GM19467 (cell line): ENCODE measurements at regions not wholly inside any gene's neighbourhood (a gene's known extent, or its start where the extent isn't known, plus 50 kb on each side); places are given as distances from the start of the nearest gene placed in this dataset.

ENCODE experiments used
- ATAC-seq: cut with Tn5 transposase; IDR thresholded peaks from one replicate; pipeline ENCODE4 v1.9.1; 2021; ENCODE audit warnings: mild to moderate bottlenecking, moderate library complexity; ENCODE audit not compliant: unreplicated experiment

- ATAC-seq: no peak
Observed at GRCh38 chr17:79330229-79330628, 255.6 kb downstream of the ENGASE start.

- no peak for ATAC-seq
Observed at GRCh38 chr17:79326814-79327213, 252.2 kb downstream of the ENGASE start.

GRCh38 chr17:79325709-79326430, 251.2 kb downstream of the ENGASE start:
- ATAC-seq: no peak

GRCh38 chr17:79324194-79324593, 249.6 kb downstream of the ENGASE start:
- no peak for ATAC-seq

- no peak for ATAC-seq
Observed at GRCh38 chr17:79323566-79323965, 248.9 kb downstream of the ENGASE start.

- no peak for ATAC-seq
Observed at GRCh38 chr17:79322211-79323123, 247.8 kb downstream of the ENGASE start.

- no peak for ATAC-seq
Observed at GRCh38 chr17:79320331-79320730, 245.7 kb downstream of the ENGASE start.

GRCh38 chr17:79317916-79318315, 243.3 kb downstream of the ENGASE start:
- no peak for ATAC-seq

GRCh38 chr17:79316805-79317204, 242.2 kb downstream of the ENGASE start:
- ATAC-seq: no peak

GRCh38 chr17:79315358-79316105, 240.9 kb downstream of the ENGASE start:
- ATAC-seq: no peak

GRCh38 chr17:79314617-79315357, 240.2 kb downstream of the ENGASE start:
- no peak for ATAC-seq

- ATAC-seq: no peak
Observed at GRCh38 chr17:79311373-79311772, 236.7 kb downstream of the ENGASE start.

GRCh38 chr17:79306424-79307318, 232.0 kb downstream of the ENGASE start:
- no peak for ATAC-seq

GRCh38 chr17:79305768-79306423, 231.3 kb downstream of the ENGASE start:
- ATAC-seq: no peak

- no peak for ATAC-seq
Observed at GRCh38 chr17:79305376-79305767, 230.7 kb downstream of the ENGASE start.

- no peak for ATAC-seq
Observed at GRCh38 chr17:79304884-79305283, 230.3 kb downstream of the ENGASE start.

- no peak for ATAC-seq
Observed at GRCh38 chr17:79303641-79304205, 229.1 kb downstream of the ENGASE start.

- ATAC-seq: no peak
Observed at GRCh38 chr17:79301469-79301868, 226.8 kb downstream of the ENGASE start.

- no peak for ATAC-seq
Observed at GRCh38 chr17:79299349-79299748, 224.7 kb downstream of the ENGASE start.
